ENCODE measurements at regions not wholly inside any gene's neighbourhood (a gene's known extent, or its start where the extent isn't known, plus 50 kb on each side); places are given as distances from the start of the nearest gene placed in this dataset.

DNA sequence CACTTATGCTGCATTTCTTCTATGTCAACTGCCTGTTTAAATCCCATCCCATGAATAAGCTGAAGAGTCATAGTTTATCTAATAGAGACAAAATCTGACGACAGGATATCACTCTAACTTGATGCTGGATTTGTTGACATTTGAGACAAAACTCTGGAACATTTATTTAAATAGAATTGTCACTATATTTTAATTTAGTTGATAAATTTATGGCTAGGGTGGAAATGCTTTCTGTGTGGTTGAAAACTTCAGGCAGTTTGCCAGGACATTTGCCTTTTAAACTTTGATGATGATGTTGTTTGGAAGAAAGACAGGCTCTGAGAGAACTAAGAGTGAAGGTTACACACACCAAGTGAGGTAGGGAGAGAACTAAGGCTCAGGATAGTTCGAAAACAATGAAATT is 68.1 kb downstream of the GJA1 start:
- TF ChIP-seq, protein P1, sequence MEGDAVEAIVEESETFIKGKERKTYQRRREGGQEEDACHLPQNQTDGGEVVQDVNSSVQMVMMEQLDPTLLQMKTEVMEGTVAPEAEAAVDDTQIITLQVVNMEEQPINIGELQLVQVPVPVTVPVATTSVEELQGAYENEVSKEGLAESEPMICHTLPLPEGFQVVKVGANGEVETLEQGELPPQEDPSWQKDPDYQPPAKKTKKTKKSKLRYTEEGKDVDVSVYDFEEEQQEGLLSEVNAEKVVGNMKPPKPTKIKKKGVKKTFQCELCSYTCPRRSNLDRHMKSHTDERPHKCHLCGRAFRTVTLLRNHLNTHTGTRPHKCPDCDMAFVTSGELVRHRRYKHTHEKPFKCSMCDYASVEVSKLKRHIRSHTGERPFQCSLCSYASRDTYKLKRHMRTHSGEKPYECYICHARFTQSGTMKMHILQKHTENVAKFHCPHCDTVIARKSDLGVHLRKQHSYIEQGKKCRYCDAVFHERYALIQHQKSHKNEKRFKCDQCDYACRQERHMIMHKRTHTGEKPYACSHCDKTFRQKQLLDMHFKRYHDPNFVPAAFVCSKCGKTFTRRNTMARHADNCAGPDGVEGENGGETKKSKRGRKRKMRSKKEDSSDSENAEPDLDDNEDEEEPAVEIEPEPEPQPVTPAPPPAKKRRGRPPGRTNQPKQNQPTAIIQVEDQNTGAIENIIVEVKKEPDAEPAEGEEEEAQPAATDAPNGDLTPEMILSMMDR (IDR thresholded peaks at IDR 0.05): no peak
- no peak for TF ChIP-seq EP300 (IDR thresholded peaks at IDR 0.05)
- TF ChIP-seq POLR2A (IDR thresholded peaks at IDR 0.05): no peak

Measured in ovary (tissue), 3 donors.